ENCODE measurements at regions not wholly inside any gene's neighbourhood (a gene's known extent, or its start where the extent isn't known, plus 50 kb on each side); places are given as distances from the start of the nearest gene placed in this dataset.

DNA sequence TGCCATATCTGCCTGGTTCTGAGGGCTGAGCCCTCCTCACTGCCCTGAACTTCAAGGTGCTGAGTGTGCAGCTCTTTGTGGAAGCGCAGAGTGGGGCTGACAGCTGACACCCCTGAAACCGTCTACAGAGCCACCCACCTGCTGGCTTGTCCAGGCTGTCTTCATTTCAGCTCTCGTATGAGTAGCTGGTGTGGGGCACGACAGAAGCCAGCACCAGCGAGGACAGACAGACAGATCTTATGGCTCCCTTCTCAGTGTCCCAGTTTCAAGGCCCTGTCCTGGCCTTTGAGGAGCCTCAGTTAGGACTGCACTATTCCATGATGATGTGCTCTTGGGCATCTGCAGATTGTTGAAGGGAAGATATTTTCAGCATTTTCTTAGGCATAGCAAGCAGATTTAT is 287.1 kb downstream of the SLC4A3 start:
- Histone ChIP-seq H3K36me3 (no peaks in the 10 kb centered on the region), H3K27ac (replicated peaks) (no peak overlapping the region), H3K9me3 (replicated peaks) (no peaks in the 10 kb centered on the region), H3K27me3 (ENCODE audit: low read depth) (no peaks in the 10 kb centered on the region), H3K4me3 (no peak overlapping the region), H3K4me1 (peaks cover 11% of the 10 kb centered on the region)
- intact Hi-C loops (cut with micrococcal nuclease), result no loop called here
- no peak for DNase-seq
- TF ChIP-seq CTCF (IDR thresholded peaks at IDR 0.05; ENCODE audit: borderline replicate concordance), result no peak

GRCh38 chr2:219916281-219916680 is 288.9 kb downstream of the SLC4A3 start:
- no peaks in the 10 kb centered on the region for H3K27me3 ChIP-seq (ENCODE audit: low read depth)
- H3K9me3 ChIP-seq (replicated peaks), result no peaks in the 10 kb centered on the region
- intact Hi-C loops (cut with micrococcal nuclease), result no loop called here
- H3K4me3 ChIP-seq, result no peak overlapping the region
- peaks cover 11% of the 10 kb centered on the region for H3K4me1 ChIP-seq
- no peak for TF ChIP-seq CTCF (IDR thresholded peaks at IDR 0.05; ENCODE audit: borderline replicate concordance)
- no peak overlapping the region for H3K27ac ChIP-seq (replicated peaks)
- DNase-seq, result no peak
- no peaks in the 10 kb centered on the region for H3K36me3 ChIP-seq

GRCh38 chr2:219916726-219917440 is 289.5 kb downstream of the SLC4A3 start:
- H3K4me1 ChIP-seq, result peaks cover 11% of the 10 kb centered on the region
- H3K27ac ChIP-seq (replicated peaks), result no peak overlapping the region
- H3K36me3 ChIP-seq, result no peaks in the 10 kb centered on the region
- no peaks in the 10 kb centered on the region for H3K27me3 ChIP-seq (ENCODE audit: low read depth)
- H3K9me3 ChIP-seq (replicated peaks), result no peaks in the 10 kb centered on the region
- H3K4me3 ChIP-seq, result no peak overlapping the region
- no peak for TF ChIP-seq CTCF (IDR thresholded peaks at IDR 0.05; ENCODE audit: borderline replicate concordance)
- no peak for DNase-seq
- intact Hi-C loops (cut with micrococcal nuclease), result no loop called here

DNA sequence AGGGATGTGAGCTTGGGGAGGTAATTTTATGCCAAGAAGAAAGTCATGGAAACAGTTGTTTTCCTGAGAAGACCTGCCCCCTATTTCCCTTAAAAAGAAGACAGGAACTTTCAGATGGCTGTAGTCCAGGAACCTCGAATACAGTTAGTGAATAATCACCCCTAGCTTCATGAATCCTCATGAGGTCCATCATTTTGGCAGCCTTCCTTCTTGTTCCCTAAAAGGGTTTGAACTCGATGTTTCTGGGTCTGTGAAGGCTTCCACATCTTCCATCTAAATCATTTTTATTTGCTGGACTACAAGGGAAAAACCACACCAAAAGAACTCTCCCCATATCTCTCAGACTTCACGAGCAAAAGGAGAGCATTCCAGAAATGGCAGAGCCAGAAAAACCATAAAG is 290.8 kb downstream of the SLC4A3 start:
- intact Hi-C loops (cut with micrococcal nuclease), result no loop called here
- Histone ChIP-seq H3K27me3 (ENCODE audit: low read depth) (no peaks in the 10 kb centered on the region), H3K4me1 (peaks cover under 1% of the 10 kb centered on the region), H3K9me3 (replicated peaks) (no peaks in the 10 kb centered on the region), H3K27ac (replicated peaks) (no peak overlapping the region), H3K4me3 (no peak overlapping the region), H3K36me3 (no peaks in the 10 kb centered on the region)
- no peak for DNase-seq
- no peak for TF ChIP-seq CTCF (IDR thresholded peaks at IDR 0.05; ENCODE audit: borderline replicate concordance)

DNA sequence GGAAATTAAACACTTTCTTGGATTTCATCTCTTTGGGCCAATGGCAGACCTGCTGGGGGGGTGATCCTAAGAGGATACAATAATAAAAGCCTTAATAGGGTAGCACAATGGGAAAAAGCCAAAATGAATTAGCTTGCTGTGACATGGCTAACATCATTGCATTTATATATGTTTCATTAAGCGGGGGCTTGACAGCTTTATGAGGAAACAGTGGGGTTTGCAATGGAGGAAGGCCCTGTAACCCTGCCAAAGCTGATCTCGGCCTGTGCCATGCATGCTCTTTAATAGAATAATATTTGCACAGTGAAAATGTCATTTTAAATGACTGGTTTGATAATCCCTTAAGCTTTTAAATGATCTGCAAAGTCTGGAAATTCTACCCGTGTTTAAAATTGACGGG is 291.5 kb downstream of the SLC4A3 start:
- H3K27ac ChIP-seq (replicated peaks), result no peak overlapping the region
- intact Hi-C loops (cut with micrococcal nuclease), result no loop called here
- TF ChIP-seq CTCF (IDR thresholded peaks at IDR 0.05; ENCODE audit: borderline replicate concordance), result no peak
- no peaks in the 10 kb centered on the region for H3K4me1 ChIP-seq
- DNase-seq, result no peak
- no peaks in the 10 kb centered on the region for H3K27me3 ChIP-seq (ENCODE audit: low read depth)
- H3K9me3 ChIP-seq (replicated peaks), result no peaks in the 10 kb centered on the region
- no peaks in the 10 kb centered on the region for H3K36me3 ChIP-seq
- H3K4me3 ChIP-seq, result no peak overlapping the region
